GM18517 (cell line): ENCODE measurements at regions not wholly inside any gene's neighbourhood (a gene's known extent, or its start where the extent isn't known, plus 50 kb on each side); places are given as distances from the start of the nearest gene placed in this dataset.
"Not testable (repeated sequence)": the region's sequence is repeated elsewhere in the genome, so short reads cannot be mapped to it uniquely, and the experiment has no call there.

Experiments
- ATAC-seq: cut with Tn5 transposase; IDR thresholded peaks from one replicate; pipeline ENCODE4 v1.9.1; 2021; ENCODE audit warnings: mild to moderate bottlenecking, moderate library complexity; ENCODE audit not compliant: unreplicated experiment

- no peak for ATAC-seq
Observed at GRCh38 chr9:106177216-106177615, 482.9 kb downstream of the TMEM38B start.

DNA sequence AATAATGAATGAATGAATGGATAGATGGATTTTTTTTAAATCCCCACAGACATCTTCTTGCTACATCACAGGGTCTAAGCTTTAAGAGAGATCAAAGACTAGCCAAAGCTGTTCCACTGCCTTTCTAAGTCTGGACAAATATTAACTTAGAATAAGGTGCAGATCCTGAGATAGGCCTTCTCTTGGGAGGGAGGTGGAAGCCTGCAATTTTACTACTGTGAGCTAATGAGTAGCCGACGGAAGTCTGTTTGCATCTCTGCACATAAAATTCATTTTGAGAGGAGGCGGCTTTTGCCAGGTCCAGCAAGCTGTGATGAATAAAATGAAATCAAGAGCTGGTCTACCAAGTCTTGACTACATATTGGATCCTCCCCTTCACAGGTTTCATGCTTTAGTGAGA lies 484.9 kb downstream of the TMEM38B start:
- ATAC-seq = no peak

DNA sequence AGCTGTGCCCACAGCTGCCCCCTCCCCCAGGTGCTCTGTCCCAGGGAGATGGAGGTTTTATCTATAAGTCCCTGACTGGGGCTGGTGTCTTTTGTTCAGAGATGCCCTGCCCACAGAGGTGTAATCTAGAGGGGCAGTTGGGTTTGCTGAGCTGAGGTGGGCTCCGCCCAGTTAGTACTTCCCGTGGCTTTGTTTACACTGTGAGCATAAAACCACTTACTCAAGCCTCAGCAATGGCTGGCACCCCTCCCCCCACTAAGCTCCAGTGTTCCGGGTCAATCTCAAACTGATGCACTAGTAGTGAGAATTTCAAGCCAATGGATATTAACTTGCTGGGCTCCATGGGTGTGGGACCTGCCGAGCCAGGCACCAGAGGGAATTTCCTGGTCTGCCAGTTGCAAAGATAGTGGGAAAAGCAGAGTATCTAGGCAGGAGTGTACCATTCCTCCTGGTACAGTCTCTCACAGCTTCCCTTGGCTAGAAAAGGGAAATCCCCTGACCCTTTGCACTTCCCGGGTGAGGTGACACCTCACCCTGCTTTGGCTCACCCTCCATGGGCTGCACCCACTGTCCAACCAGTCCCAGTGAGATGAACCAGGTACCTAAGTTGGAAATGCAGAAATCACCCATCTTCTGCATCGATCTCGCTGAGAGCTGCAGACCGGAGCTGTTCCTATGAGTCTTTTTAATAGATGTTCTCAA lies 509.6 kb downstream of the TMEM38B start:
- ATAC-seq = not testable (repeated sequence)

DNA sequence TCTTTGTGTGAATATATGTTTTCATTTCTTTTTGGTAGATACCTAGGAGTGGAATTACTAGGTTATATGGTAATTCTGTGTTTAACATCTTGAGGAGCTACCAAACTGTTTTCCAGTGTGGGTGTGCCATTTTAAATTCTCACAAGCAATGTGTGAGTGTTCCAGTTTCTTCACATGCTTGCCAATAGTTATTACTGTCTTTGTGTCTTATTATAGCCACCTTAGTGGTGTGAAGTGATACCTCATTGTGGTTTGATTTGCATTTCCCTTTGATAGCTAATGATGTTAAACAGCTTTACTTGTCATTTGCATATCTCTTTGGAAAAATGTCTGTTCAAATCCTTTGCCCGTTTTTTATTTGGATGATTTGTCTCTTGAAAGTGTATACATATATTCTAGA lies 513.0 kb downstream of the TMEM38B start:
- no peak for ATAC-seq

- ATAC-seq = no peak
Observed at GRCh38 chr9:106218427-106218826, 524.1 kb downstream of the TMEM38B start.

DNA sequence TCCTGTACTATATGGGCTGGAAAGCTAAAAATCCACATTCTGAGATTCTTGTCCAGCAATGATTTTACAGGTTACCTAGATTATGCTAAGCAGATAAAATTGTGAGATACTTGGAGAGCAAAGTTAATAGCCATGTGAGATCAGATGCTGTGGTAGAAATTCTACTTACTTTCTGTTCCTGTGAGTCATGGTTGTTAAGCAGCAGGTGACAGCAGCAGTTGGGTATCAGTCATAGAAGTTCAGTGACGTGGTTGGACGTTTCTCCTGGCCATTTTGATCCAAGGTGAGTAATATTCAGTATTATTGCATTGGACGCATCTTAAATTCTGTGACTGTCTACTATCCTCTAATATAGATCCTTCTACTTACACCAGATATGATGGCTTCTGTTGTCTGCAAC lies 524.5 kb downstream of the TMEM38B start:
- no peak for ATAC-seq

DNA sequence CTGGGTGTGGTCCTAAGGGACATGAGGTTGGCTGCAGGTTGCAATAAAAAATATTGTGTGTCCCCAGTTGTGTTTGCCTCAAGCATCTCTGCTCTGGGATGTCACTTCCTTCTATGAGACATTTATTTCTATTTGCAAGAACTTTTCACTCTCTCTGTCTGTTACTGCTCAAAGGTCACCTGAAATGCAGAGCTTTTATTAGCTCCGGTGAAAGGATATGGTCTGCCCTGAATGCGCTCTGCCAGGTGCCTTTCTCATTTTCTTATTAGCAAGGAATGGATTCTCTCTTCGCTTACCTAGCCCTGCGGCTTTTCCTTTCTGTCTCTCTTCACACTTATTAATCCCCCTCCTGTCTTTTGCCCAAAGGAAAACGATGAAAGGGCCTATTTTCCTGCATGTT lies 526.1 kb downstream of the TMEM38B start:
- no peak for ATAC-seq

- no peak for ATAC-seq
Observed at GRCh38 chr9:106228861-106229260, 534.5 kb downstream of the TMEM38B start.

DNA sequence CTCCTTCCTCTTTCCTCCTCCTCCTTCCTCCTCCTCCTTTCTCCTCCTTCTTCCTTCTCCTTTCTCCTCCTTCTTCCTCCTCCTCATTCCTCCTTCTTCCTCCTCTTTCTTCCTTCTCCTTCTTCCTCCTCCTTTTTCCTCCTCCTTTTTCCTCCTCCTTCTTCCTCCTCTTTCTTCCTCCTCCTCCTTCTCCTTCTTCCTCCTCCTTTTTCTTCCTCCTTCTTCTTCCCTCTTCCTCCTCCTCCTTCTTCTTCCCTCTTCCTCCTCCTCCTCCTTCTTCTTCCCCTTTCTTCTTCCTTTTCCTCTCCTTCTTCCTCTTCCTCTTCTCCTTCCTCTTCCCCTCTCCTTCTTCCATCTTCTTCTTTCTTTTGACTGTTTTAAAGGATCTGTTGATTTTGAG lies 538.8 kb downstream of the TMEM38B start:
- ATAC-seq = no peak

- ATAC-seq = not testable (repeated sequence)
Observed at GRCh38 chr9:106260908-106261307, 566.6 kb downstream of the TMEM38B start.

- ATAC-seq = no peak
Observed at GRCh38 chr9:106277966-106278365, 583.6 kb downstream of the TMEM38B start.

- ATAC-seq = no peak
Observed at GRCh38 chr9:106283769-106284168, 579.2 kb upstream of the ZNF462 start.

DNA sequence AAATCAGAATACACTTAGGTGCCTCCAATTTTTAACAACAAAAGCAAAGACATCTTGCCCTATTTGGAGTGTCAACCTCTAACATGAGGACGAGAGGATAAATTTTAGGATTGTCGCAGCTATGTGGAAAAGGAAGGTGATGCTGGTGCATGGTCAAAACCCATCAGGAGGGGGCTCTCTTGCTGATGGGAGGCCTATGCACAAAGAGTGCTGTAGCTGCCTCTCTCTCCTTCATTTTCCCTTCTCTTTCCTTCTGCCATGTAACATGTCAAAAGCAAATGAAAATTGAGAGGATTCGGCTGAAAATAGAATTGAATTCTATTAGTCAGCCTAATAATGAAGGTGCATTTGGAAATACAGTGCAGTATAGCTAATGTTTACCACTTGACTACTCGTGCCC lies 578.7 kb upstream of the ZNF462 start:
- no peak for ATAC-seq

DNA sequence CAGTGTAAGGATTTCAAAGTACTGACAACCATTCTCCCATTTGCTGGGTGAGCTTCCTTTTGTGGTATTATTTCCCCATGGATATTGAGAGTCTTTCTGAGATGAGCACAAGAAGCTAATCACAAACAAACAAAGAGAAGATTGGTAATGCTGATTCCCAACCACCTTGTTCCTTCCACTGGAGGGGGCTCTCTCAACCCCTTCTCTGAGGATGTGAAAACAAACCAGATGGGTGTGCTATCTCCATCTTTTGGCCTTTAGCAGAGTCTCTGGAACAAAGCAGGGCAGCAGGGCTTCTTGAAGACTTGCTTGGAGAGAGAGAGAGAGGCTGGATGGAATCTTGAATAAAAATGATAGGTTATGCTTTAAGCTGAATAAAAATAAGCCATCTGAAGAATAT lies 576.7 kb upstream of the ZNF462 start:
- no peak for ATAC-seq

- ATAC-seq = no peak
Observed at GRCh38 chr9:106287091-106287631, 575.8 kb upstream of the ZNF462 start.

- no peak for ATAC-seq
Observed at GRCh38 chr9:106287731-106288130, 575.2 kb upstream of the ZNF462 start.

GRCh38 chr9:106288689-106289088 lies 574.3 kb upstream of the ZNF462 start:
- no peak for ATAC-seq

- ATAC-seq = no peak
Observed at GRCh38 chr9:106291786-106292185, 571.2 kb upstream of the ZNF462 start.

- no peak for ATAC-seq
Observed at GRCh38 chr9:106296426-106296825, 566.5 kb upstream of the ZNF462 start.

GRCh38 chr9:106298997-106299396 lies 564.0 kb upstream of the ZNF462 start:
- ATAC-seq = no peak

DNA sequence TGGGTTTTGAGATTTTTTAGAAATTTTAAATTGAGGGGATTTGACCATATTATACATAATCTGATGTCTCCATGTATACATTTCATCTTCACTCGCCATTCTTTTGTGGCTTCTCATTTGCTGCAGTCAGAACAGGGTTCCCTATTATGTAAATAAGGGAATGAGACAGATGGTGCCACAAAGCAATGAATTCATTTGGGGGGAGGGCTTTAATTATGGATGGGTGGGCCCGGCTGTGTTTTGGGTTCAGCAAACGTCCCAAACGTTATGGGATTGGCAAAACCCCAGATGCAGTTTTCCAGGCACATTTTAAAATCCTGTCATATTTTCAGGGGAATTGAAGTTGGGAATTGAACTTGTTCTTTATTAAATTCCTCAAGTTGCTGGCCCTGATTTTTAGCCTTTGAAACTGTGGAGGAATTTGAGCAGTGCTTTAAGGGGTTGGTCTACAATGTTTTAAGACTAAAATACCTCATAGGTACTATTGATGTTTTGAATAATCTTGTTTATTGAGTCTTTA lies 558.5 kb upstream of the ZNF462 start:
- ATAC-seq = no peak

DNA sequence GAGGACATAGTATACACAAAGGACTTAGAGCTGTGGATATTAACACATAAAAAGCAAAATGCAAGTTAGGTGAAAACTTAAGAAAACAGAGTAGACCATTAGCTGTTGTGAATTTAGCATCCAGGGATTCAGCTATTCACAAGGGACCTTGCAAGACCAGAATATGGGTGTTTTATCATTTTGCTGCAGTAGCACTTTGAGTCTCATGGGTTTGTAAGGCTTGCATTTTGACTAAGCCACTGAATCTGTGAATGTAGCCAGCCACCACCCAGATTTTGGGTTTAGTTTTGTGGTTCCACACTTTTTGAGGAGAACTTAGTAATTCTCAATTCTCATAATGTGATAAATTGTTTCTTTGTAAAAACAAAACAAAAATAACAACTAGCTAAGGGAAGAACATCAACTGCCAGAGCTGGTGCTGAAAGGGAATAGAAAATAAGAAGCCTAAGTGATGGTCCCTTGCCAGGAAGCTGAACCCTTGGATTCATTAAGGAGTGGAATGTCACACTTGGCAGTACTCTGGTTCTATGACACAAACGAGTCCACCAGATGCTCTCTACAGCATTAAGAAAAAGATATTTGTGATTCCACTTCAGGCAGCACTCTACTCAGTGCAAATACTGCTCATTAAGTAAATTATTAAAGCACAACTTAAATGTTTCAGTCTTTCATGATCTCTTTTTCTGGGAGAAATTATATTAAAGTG lies 557.4 kb upstream of the ZNF462 start:
- no peak for ATAC-seq
